ENCODE measurements at regions not wholly inside any gene's neighbourhood (a gene's known extent, or its start where the extent isn't known, plus 50 kb on each side); places are given as distances from the start of the nearest gene placed in this dataset.

DNA sequence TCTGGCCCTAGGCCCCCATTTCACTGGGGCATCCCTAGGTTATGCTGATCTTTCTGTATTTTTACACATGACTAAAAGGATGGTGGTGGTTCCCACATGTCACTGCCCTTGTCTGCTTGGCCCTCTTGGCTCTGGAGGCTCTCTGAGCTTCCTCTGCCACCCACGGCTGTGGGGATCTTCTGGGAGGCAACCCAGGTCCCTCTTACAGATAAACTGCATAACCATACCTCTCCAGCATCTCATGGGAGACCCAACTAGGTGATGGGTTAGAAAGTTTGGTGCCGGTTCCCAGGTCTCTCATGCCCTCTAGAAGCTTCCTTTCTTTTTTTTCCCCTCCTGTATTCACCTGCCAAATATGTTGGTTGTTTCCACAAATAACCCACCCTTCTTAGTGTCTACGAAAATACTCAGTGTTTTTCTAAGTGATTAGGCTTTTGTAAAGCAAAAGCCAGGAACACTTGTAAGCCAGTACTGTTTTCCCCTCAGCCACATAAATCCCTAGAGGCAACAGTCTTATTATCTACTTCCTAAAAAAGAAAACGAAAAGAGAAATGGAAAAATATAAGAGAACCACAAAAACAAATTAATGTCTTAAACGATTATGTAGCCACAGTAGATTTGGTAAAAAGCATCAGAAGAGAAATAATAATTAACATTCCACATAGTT is 71.7 kb upstream of the SMLR1 start:
- TF ChIP-seq CTCF (IDR thresholded peaks at IDR 0.05; ENCODE audit: low read depth, low read length, missing input control) (no peak), RAD21 (IDR thresholded peaks at IDR 0.05) (no peak), TAF1 (conservative IDR thresholded peaks at IDR 0.05) (no peak), SP1 (IDR thresholded peaks at IDR 0.05) (no peak), NR2F2 (IDR thresholded peaks at IDR 0.05) (no peak), GABPA (IDR thresholded peaks at IDR 0.05 in 1 of 2, conservative IDR thresholded peaks at IDR 0.05 in 1 of 2) (no peak), JUND (IDR thresholded peaks at IDR 0.05) (no peak), ATF3 (IDR thresholded peaks at IDR 0.05) (no peak)
- TF ChIP-seq, protein P1, sequence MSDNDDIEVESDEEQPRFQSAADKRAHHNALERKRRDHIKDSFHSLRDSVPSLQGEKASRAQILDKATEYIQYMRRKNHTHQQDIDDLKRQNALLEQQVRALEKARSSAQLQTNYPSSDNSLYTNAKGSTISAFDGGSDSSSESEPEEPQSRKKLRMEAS (IDR thresholded peaks at IDR 0.05): no peak
- TF ChIP-seq, protein P2, sequence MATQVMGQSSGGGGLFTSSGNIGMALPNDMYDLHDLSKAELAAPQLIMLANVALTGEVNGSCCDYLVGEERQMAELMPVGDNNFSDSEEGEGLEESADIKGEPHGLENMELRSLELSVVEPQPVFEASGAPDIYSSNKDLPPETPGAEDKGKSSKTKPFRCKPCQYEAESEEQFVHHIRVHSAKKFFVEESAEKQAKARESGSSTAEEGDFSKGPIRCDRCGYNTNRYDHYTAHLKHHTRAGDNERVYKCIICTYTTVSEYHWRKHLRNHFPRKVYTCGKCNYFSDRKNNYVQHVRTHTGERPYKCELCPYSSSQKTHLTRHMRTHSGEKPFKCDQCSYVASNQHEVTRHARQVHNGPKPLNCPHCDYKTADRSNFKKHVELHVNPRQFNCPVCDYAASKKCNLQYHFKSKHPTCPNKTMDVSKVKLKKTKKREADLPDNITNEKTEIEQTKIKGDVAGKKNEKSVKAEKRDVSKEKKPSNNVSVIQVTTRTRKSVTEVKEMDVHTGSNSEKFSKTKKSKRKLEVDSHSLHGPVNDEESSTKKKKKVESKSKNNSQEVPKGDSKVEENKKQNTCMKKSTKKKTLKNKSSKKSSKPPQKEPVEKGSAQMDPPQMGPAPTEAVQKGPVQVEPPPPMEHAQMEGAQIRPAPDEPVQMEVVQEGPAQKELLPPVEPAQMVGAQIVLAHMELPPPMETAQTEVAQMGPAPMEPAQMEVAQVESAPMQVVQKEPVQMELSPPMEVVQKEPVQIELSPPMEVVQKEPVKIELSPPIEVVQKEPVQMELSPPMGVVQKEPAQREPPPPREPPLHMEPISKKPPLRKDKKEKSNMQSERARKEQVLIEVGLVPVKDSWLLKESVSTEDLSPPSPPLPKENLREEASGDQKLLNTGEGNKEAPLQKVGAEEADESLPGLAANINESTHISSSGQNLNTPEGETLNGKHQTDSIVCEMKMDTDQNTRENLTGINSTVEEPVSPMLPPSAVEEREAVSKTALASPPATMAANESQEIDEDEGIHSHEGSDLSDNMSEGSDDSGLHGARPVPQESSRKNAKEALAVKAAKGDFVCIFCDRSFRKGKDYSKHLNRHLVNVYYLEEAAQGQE (IDR thresholded peaks at IDR 0.05): no peak
